ENCODE measurements at regions not wholly inside any gene's neighbourhood (a gene's known extent, or its start where the extent isn't known, plus 50 kb on each side); places are given as distances from the start of the nearest gene placed in this dataset.
A peak's percentile ranks its signal among the peaks of the same experiment; 100 is the strongest.

DNA sequence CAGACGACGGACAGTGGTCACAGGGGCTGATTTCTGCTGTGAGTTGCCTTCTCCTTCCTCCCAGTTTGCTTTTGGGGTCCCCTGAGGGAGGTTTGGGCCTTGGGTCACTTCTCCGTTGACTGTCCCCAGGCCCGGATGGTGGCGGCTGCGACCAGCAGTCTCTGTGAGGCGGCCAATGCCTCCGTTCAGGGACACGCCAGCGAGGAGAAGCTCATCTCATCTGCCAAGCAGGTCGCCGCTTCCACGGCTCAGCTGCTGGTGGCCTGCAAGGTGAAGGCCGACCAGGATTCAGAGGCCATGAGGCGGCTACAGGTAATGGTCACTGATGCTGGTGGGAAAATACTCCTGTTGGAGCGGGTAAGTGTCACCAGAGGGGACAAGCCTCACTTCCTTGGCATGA is 206.8 kb upstream of the TPM1 start:
- H3K9me3 ChIP-seq: no peaks in the 10 kb centered on the region
- H3K27me3 ChIP-seq: no peaks in the 10 kb centered on the region
- peaks cover 0 to 13% of the 10 kb centered on the region in 2 donors for H3K4me1 ChIP-seq
- TF ChIP-seq, protein P1, sequence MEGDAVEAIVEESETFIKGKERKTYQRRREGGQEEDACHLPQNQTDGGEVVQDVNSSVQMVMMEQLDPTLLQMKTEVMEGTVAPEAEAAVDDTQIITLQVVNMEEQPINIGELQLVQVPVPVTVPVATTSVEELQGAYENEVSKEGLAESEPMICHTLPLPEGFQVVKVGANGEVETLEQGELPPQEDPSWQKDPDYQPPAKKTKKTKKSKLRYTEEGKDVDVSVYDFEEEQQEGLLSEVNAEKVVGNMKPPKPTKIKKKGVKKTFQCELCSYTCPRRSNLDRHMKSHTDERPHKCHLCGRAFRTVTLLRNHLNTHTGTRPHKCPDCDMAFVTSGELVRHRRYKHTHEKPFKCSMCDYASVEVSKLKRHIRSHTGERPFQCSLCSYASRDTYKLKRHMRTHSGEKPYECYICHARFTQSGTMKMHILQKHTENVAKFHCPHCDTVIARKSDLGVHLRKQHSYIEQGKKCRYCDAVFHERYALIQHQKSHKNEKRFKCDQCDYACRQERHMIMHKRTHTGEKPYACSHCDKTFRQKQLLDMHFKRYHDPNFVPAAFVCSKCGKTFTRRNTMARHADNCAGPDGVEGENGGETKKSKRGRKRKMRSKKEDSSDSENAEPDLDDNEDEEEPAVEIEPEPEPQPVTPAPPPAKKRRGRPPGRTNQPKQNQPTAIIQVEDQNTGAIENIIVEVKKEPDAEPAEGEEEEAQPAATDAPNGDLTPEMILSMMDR (IDR thresholded peaks at IDR 0.05): no peak
- peak overlapping the region; percentile 0 to 55 for H3K27ac ChIP-seq
- H3K36me3 ChIP-seq: peaks cover 23% of the 10 kb centered on the region
- DNase-seq (ENCODE audit: low spot score): no peak
- H3K4me3 ChIP-seq: no peak overlapping the region

DNA sequence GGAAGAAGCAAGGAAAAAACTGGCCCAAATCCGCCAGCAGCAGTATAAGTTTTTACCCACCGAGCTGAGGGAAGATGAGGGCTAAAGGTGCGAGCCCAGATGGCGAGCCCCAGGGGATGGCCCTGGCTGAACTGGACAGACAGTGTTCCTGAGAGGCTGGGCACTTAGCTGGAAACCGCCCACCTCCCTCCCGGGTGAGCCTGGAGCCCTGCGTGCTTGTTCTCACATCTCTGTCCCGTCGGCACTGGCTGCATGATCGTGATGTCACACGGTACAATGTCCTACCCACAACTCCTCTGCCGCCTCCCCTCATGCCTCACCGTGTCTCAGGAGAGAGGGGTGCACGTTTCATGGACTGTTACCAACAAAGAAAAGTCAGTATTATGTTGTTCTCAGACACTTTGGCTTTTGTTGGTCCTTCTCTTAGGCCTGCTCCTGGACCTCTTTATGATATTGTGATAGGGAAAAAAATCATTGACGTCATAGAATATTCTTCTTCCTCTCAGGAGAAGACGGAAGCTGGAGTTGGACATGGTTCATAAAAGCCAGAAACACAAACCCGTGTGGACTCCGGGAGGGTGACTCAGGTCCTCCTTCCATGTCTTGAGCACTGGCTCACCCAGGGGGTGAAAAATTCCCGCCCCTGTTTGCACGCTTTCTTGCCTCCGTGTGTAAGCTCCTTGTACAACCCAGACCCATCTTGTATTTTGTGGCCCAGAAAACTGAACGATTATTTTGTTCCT is 201.8 kb upstream of the TPM1 start:
- peaks cover 6% of the 10 kb centered on the region for H3K36me3 ChIP-seq
- H3K27ac ChIP-seq: peak overlapping the region; percentile 52 to 83
- peaks cover 0 to 39% of the 10 kb centered on the region in 2 donors for H3K4me1 ChIP-seq
- H3K27me3 ChIP-seq: no peaks in the 10 kb centered on the region
- DNase-seq (ENCODE audit: low spot score): no peak
- TF ChIP-seq, protein P1 (IDR thresholded peaks at IDR 0.05): no peak
- no peak overlapping the region for H3K4me3 ChIP-seq
- H3K9me3 ChIP-seq: no peaks in the 10 kb centered on the region

DNA sequence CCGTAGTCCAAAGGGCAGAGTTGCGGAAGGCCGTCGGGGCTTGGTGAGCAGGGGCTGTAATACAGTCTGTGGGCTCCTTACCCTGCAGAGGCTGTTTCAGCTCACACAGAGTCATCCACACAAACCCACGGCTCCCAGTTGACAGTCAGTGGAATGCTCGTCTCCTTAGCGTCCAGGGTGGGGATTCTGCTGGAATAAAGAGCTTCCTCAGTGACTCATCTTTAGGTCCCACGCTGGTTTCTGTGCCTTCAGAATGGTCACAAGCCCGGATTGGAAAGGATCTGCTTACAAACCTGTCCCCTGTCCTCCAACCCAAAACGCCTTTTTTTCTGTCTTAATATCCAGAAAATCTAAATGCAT is 201.3 kb upstream of the TPM1 start:
- peaks cover under 1% of the 10 kb centered on the region for H3K36me3 ChIP-seq
- TF ChIP-seq, protein P1 (IDR thresholded peaks at IDR 0.05): no peak
- DNase-seq (ENCODE audit: low spot score): no peak
- no peak overlapping the region for H3K4me3 ChIP-seq
- H3K27me3 ChIP-seq: no peaks in the 10 kb centered on the region
- peaks cover 0 to 37% of the 10 kb centered on the region in 2 donors for H3K4me1 ChIP-seq
- peak overlapping the region; percentile 52 to 83 for H3K27ac ChIP-seq
- H3K9me3 ChIP-seq: no peaks in the 10 kb centered on the region

DNA sequence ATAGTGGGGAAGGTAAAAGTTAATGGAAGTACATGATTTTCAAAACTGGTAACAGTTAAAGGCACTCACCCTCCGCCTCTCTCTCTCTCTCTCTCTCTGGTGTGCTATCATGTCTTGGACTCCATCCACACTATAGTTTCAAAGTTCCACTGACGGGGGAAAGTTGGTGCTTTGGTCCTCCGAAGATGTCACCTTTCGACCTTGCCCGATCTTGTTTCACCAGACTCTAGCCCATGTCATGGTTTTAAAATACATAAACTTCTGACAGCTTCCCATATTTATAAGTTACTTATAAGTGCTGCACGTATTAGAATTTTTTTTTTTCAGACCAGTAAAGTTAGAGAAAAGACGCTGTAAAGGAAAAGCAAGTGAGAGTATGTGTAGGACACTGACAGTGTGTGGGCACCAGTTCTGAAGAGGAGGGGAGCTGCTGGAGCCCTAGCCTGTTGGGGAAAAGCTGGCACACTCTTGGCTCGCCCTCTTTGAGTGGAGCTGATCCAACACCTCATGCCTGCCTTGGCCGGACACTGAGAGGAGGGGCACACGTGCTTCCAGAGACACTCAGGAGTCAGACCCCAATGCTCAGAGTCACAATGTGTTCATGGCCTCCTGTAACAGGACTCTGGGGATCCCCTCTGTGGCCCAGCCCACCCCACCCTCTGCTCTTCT is 200.5 kb upstream of the TPM1 start:
- Histone ChIP-seq H3K27ac (peak overlapping the region; percentile 52 to 83), H3K36me3 (no peaks in the 10 kb centered on the region), H3K27me3 (no peaks in the 10 kb centered on the region), H3K9me3 (no peaks in the 10 kb centered on the region), H3K4me1 (peaks cover 0 to 37% of the 10 kb centered on the region in 2 donors), H3K4me3 (peak overlapping the region in 1 of 2 donors; percentile 4)
- DNase-seq (ENCODE audit: low spot score): no peak
- TF ChIP-seq, protein P1 (IDR thresholded peaks at IDR 0.05): no peak

DNA sequence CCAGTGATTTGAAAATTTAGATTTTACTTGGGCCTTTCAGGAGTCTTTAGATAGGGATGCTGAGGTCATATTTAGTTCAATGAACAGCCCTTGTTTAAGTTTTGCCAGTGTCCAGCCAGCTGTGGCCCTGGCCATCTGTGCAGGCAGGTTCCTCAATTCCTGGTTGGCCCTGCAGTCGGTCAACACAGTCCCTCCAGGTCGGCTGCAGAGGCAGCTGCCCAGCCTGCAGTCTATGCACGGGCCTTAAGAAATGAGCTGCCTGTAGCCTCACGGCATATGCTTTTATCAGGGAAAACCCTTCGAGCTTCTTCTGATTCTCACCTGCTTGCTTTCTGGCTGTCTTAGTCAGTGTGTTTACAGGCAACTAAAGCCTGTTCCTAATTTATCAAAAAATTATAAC is 199.2 kb upstream of the TPM1 start:
- no peaks in the 10 kb centered on the region for H3K36me3 ChIP-seq
- H3K4me3 ChIP-seq: no peak overlapping the region
- peaks cover 0 to 44% of the 10 kb centered on the region in 2 donors for H3K4me1 ChIP-seq
- H3K27ac ChIP-seq: peak overlapping the region; percentile 52 to 83
- TF ChIP-seq, protein P1 (IDR thresholded peaks at IDR 0.05): no peak
- H3K9me3 ChIP-seq: no peaks in the 10 kb centered on the region
- no peak for DNase-seq (ENCODE audit: low spot score)
- no peaks in the 10 kb centered on the region for H3K27me3 ChIP-seq

Measured in right atrium auricular region (tissue), 2 donors.